ENCODE measurements at regions not wholly inside any gene's neighbourhood (a gene's known extent, or its start where the extent isn't known, plus 50 kb on each side); places are given as distances from the start of the nearest gene placed in this dataset.

- H3K9me3 Mint-ChIP-seq (ENCODE audit: insufficient read depth), result no peaks in the 10 kb centered on the region
- H3K27me3 Mint-ChIP-seq (ENCODE audit: low read depth), result peaks cover 11% of the 10 kb centered on the region
- ATAC-seq (no peak), DNase-seq (no peak)
- H3K27ac Mint-ChIP-seq, result no peak overlapping the region
- H3K4me3 Mint-ChIP-seq, result no peak overlapping the region
- H3K4me1 Mint-ChIP-seq (ENCODE audit: low read depth), result peaks cover 3% of the 10 kb centered on the region
- CTCF ChIA-PET, result interaction anchor here (1.6 kb wide), 1 partner anchor 375 kb away, joined by 3 read pairs; no protein-coding TSS in a partner anchor
- no peaks in the 10 kb centered on the region for H3K36me3 Mint-ChIP-seq (ENCODE audit: low read depth)
- POLR2A ChIA-PET, result no interaction called here
Observed at GRCh38 chr6:119726086-119726485, 376.5 kb upstream of the MAN1A1 start.

- POLR2A ChIA-PET, result no interaction called here
- DNase-seq (no peak), ATAC-seq (no peak)
- Mint-ChIP-seq H3K27me3 (ENCODE audit: low read depth) (peaks cover 11% of the 10 kb centered on the region), H3K36me3 (ENCODE audit: low read depth) (no peaks in the 10 kb centered on the region), H3K4me3 (no peak overlapping the region), H3K9me3 (ENCODE audit: insufficient read depth) (no peaks in the 10 kb centered on the region), H3K4me1 (ENCODE audit: low read depth) (peaks cover 5% of the 10 kb centered on the region), H3K27ac (no peak overlapping the region)
- CTCF ChIA-PET, result interaction anchor here (1.7 kb wide), 1 partner anchor 19 kb away, joined by 3 read pairs; no protein-coding TSS in a partner anchor
Observed at GRCh38 chr6:119720160-119720559, 370.6 kb upstream of the MAN1A1 start.

GRCh38 chr6:119717942-119718341, 368.4 kb upstream of the MAN1A1 start:
- ChIA-PET POLR2A (no interaction called here), CTCF (interaction anchor here (1.1 kb wide), 1 partner anchor 569 kb away, joined by 3 read pairs; no protein-coding TSS in a partner anchor)

GRCh38 chr6:119716668-119717270, 367.2 kb upstream of the MAN1A1 start:
- no peaks in the 10 kb centered on the region for H3K36me3 Mint-ChIP-seq (ENCODE audit: low read depth)
- DNase-seq (no peak), ATAC-seq (no peak)
- CTCF ChIA-PET, result no interaction called here
- no peak overlapping the region for H3K4me3 Mint-ChIP-seq
- no peak overlapping the region for H3K27ac Mint-ChIP-seq
- no peaks in the 10 kb centered on the region for H3K27me3 Mint-ChIP-seq (ENCODE audit: low read depth)
- POLR2A ChIA-PET, result no interaction called here
- peaks cover 5% of the 10 kb centered on the region for H3K4me1 Mint-ChIP-seq (ENCODE audit: low read depth)
- H3K9me3 Mint-ChIP-seq (ENCODE audit: insufficient read depth), result no peaks in the 10 kb centered on the region

More at GRCh38 chr6:119717942-119718341, 368.4 kb upstream of the MAN1A1 start:
- Mint-ChIP-seq H3K4me1 (ENCODE audit: low read depth) (peaks cover 5% of the 10 kb centered on the region), H3K36me3 (ENCODE audit: low read depth) (no peaks in the 10 kb centered on the region), H3K27ac (no peak overlapping the region), H3K27me3 (ENCODE audit: low read depth) (peaks cover 5% of the 10 kb centered on the region), H3K9me3 (ENCODE audit: insufficient read depth) (no peaks in the 10 kb centered on the region), H3K4me3 (no peak overlapping the region)
- no peak for ATAC-seq
- no peak for DNase-seq

GRCh38 chr6:119713903-119714302, 364.3 kb upstream of the MAN1A1 start:
- H3K27me3 Mint-ChIP-seq (ENCODE audit: low read depth), result peaks cover 2% of the 10 kb centered on the region
- CTCF ChIA-PET, result no interaction called here
- H3K4me3 Mint-ChIP-seq, result no peak overlapping the region
- H3K36me3 Mint-ChIP-seq (ENCODE audit: low read depth), result no peaks in the 10 kb centered on the region
- DNase-seq, result no peak
- POLR2A ChIA-PET, result no interaction called here
- no peaks in the 10 kb centered on the region for H3K9me3 Mint-ChIP-seq (ENCODE audit: insufficient read depth)
- H3K27ac Mint-ChIP-seq, result no peak overlapping the region
- ATAC-seq, result no peak
- peaks cover 5% of the 10 kb centered on the region for H3K4me1 Mint-ChIP-seq (ENCODE audit: low read depth)

- ChIA-PET POLR2A (no interaction called here), CTCF (no interaction called here)
- H3K4me1 Mint-ChIP-seq (ENCODE audit: low read depth), result no peaks in the 10 kb centered on the region
- H3K36me3 Mint-ChIP-seq (ENCODE audit: low read depth), result no peaks in the 10 kb centered on the region
- DNase-seq (no peak), ATAC-seq (no peak)
- H3K27me3 Mint-ChIP-seq (ENCODE audit: low read depth), result peaks cover 7% of the 10 kb centered on the region
- no peak overlapping the region for H3K4me3 Mint-ChIP-seq
- no peak overlapping the region for H3K27ac Mint-ChIP-seq
- H3K9me3 Mint-ChIP-seq (ENCODE audit: insufficient read depth), result no peaks in the 10 kb centered on the region
Observed at GRCh38 chr6:119686644-119687043, 337.1 kb upstream of the MAN1A1 start.

GRCh38 chr6:119686240-119686639, 336.7 kb upstream of the MAN1A1 start:
- ChIA-PET POLR2A (no interaction called here), CTCF (no interaction called here)
- Mint-ChIP-seq H3K27ac (no peak overlapping the region), H3K4me1 (ENCODE audit: low read depth) (no peaks in the 10 kb centered on the region), H3K9me3 (ENCODE audit: insufficient read depth) (no peaks in the 10 kb centered on the region), H3K4me3 (no peak overlapping the region), H3K27me3 (ENCODE audit: low read depth) (peaks cover 7% of the 10 kb centered on the region), H3K36me3 (ENCODE audit: low read depth) (no peaks in the 10 kb centered on the region)
- DNase-seq, result no peak
- ATAC-seq, result no peak

GRCh38 chr6:119683671-119684070, 334.1 kb upstream of the MAN1A1 start:
- no peak for ATAC-seq
- ChIA-PET POLR2A (no interaction called here), CTCF (no interaction called here)
- Mint-ChIP-seq H3K9me3 (ENCODE audit: insufficient read depth) (no peaks in the 10 kb centered on the region), H3K36me3 (ENCODE audit: low read depth) (no peaks in the 10 kb centered on the region), H3K27ac (no peak overlapping the region), H3K27me3 (ENCODE audit: low read depth) (peaks cover 7% of the 10 kb centered on the region), H3K4me3 (no peak overlapping the region), H3K4me1 (ENCODE audit: low read depth) (no peaks in the 10 kb centered on the region)
- no peak for DNase-seq

GRCh38 chr6:119683031-119683430, 333.5 kb upstream of the MAN1A1 start:
- no peaks in the 10 kb centered on the region for H3K36me3 Mint-ChIP-seq (ENCODE audit: low read depth)
- no peak overlapping the region for H3K4me3 Mint-ChIP-seq
- H3K27ac Mint-ChIP-seq, result no peak overlapping the region
- H3K9me3 Mint-ChIP-seq (ENCODE audit: insufficient read depth), result no peaks in the 10 kb centered on the region
- ChIA-PET CTCF (no interaction called here), POLR2A (no interaction called here)
- no peaks in the 10 kb centered on the region for H3K4me1 Mint-ChIP-seq (ENCODE audit: low read depth)
- peaks cover 7% of the 10 kb centered on the region for H3K27me3 Mint-ChIP-seq (ENCODE audit: low read depth)
- ATAC-seq (no peak), DNase-seq (no peak)

GRCh38 chr6:119678961-119679360, 329.4 kb upstream of the MAN1A1 start:
- CTCF ChIA-PET, result no interaction called here

GRCh38 chr6:119677384-119677783, 327.8 kb upstream of the MAN1A1 start:
- DNase-seq (no peak), ATAC-seq (no peak)
- H3K27ac Mint-ChIP-seq, result no peak overlapping the region
- H3K4me3 Mint-ChIP-seq, result no peak overlapping the region
- CTCF ChIA-PET, result no interaction called here
- no peaks in the 10 kb centered on the region for H3K9me3 Mint-ChIP-seq (ENCODE audit: insufficient read depth)
- no peaks in the 10 kb centered on the region for H3K36me3 Mint-ChIP-seq (ENCODE audit: low read depth)
- POLR2A ChIA-PET, result interaction anchor here (0.6 kb wide), 1 partner anchor 330 kb away, joined by 4 read pairs; no protein-coding TSS in a partner anchor
- no peaks in the 10 kb centered on the region for H3K4me1 Mint-ChIP-seq (ENCODE audit: low read depth)
- peaks cover 5% of the 10 kb centered on the region for H3K27me3 Mint-ChIP-seq (ENCODE audit: low read depth)

More at GRCh38 chr6:119678961-119679360, 329.4 kb upstream of the MAN1A1 start:
- Mint-ChIP-seq H3K4me1 (ENCODE audit: low read depth) (no peaks in the 10 kb centered on the region), H3K4me3 (no peak overlapping the region), H3K36me3 (ENCODE audit: low read depth) (no peaks in the 10 kb centered on the region), H3K27me3 (ENCODE audit: low read depth) (peaks cover 7% of the 10 kb centered on the region), H3K9me3 (ENCODE audit: insufficient read depth) (no peaks in the 10 kb centered on the region), H3K27ac (no peak overlapping the region)
- no peak for DNase-seq
- ATAC-seq, result no peak
- POLR2A ChIA-PET, result no interaction called here

GRCh38 chr6:119676961-119677360, 327.4 kb upstream of the MAN1A1 start:
- Mint-ChIP-seq H3K27me3 (ENCODE audit: low read depth) (peaks cover 5% of the 10 kb centered on the region), H3K4me1 (ENCODE audit: low read depth) (no peaks in the 10 kb centered on the region), H3K36me3 (ENCODE audit: low read depth) (no peaks in the 10 kb centered on the region), H3K4me3 (no peak overlapping the region), H3K9me3 (ENCODE audit: insufficient read depth) (no peaks in the 10 kb centered on the region), H3K27ac (no peak overlapping the region)
- CTCF ChIA-PET, result no interaction called here
- POLR2A ChIA-PET, result interaction anchor here (0.6 kb wide), 1 partner anchor 330 kb away, joined by 4 read pairs; no protein-coding TSS in a partner anchor
- ATAC-seq (no peak), DNase-seq (no peak)

- CTCF ChIA-PET, result no interaction called here
- peaks cover 5% of the 10 kb centered on the region for H3K27me3 Mint-ChIP-seq (ENCODE audit: low read depth)
Observed at GRCh38 chr6:119676230-119676629, 326.7 kb upstream of the MAN1A1 start.

More at GRCh38 chr6:119676230-119676629, 326.7 kb upstream of the MAN1A1 start:
- Mint-ChIP-seq H3K36me3 (ENCODE audit: low read depth) (no peaks in the 10 kb centered on the region), H3K4me3 (no peak overlapping the region), H3K9me3 (ENCODE audit: insufficient read depth) (no peaks in the 10 kb centered on the region), H3K4me1 (ENCODE audit: low read depth) (no peaks in the 10 kb centered on the region), H3K27ac (no peak overlapping the region)
- DNase-seq (no peak), ATAC-seq (no peak)
- POLR2A ChIA-PET, result no interaction called here
